ENCODE measurements at regions not wholly inside any gene's neighbourhood (a gene's known extent, or its start where the extent isn't known, plus 50 kb on each side); places are given as distances from the start of the nearest gene placed in this dataset.

GRCh38 chr15:62912808-62913207, 129.7 kb upstream of the TPM1 start:
- Histone ChIP-seq H3K4me3 (no peak overlapping the region), H3K27ac (no peak overlapping the region)

GRCh38 chr15:62913246-62913645, 129.3 kb upstream of the TPM1 start:
- Histone ChIP-seq H3K4me3 (no peak overlapping the region), H3K27ac (no peak overlapping the region)

- Histone ChIP-seq H3K27ac (no peak overlapping the region), H3K4me3 (no peak overlapping the region)
Measured at GRCh38 chr15:62914461-62915079, 128.0 kb upstream of the TPM1 start.

- Histone ChIP-seq H3K27ac (peak overlapping the region in 5 of 21 experiments; percentile 5 to 57 (median 8)), H3K4me3 (no peak overlapping the region)
Measured at GRCh38 chr15:62920682-62921502, 121.7 kb upstream of the TPM1 start.

- H3K27ac ChIP-seq: peak overlapping the region in 1 of 21 experiments; percentile 22
Measured at GRCh38 chr15:62922514-62922913, 120.0 kb upstream of the TPM1 start.

GRCh38 chr15:62925875-62926274, 116.7 kb upstream of the TPM1 start:
- no peak overlapping the region for H3K4me3 ChIP-seq
- no peak overlapping the region for H3K27ac ChIP-seq

More at GRCh38 chr15:62922514-62922913, 120.0 kb upstream of the TPM1 start:
- no peak overlapping the region for H3K4me3 ChIP-seq

GRCh38 chr15:62927196-62927595, 115.4 kb upstream of the TPM1 start:
- Histone ChIP-seq H3K4me3 (no peak overlapping the region), H3K27ac (no peak overlapping the region)

GRCh38 chr15:62927836-62928235, 114.7 kb upstream of the TPM1 start:
- H3K4me3 ChIP-seq: no peak overlapping the region
- H3K27ac ChIP-seq: no peak overlapping the region

GRCh38 chr15:62928242-62928999, 114.1 kb upstream of the TPM1 start:
- Histone ChIP-seq H3K4me3 (no peak overlapping the region), H3K27ac (peak overlapping the region in 6 of 21 experiments; percentile 16 to 42 (median 24))

- peak overlapping the region in 6 of 21 experiments; percentile 16 to 42 (median 24) for H3K27ac ChIP-seq
- no peak overlapping the region for H3K4me3 ChIP-seq
Measured at GRCh38 chr15:62929000-62929357, 113.6 kb upstream of the TPM1 start.

- Histone ChIP-seq H3K27ac (no peak overlapping the region), H3K4me3 (no peak overlapping the region)
Measured at GRCh38 chr15:62931650-62932049, 110.9 kb upstream of the TPM1 start.

- Histone ChIP-seq H3K27ac (no peak overlapping the region), H3K4me3 (no peak overlapping the region)
Measured at GRCh38 chr15:62932436-62932835, 110.1 kb upstream of the TPM1 start.

GRCh38 chr15:62933386-62933785, 109.2 kb upstream of the TPM1 start:
- Histone ChIP-seq H3K27ac (no peak overlapping the region), H3K4me3 (no peak overlapping the region)

- Histone ChIP-seq H3K4me3 (no peak overlapping the region), H3K27ac (no peak overlapping the region)
Measured at GRCh38 chr15:62934236-62934971, 108.1 kb upstream of the TPM1 start.

GRCh38 chr15:62935300-62936081, 107.1 kb upstream of the TPM1 start:
- Histone ChIP-seq H3K4me3 (no peak overlapping the region), H3K27ac (no peak overlapping the region)

- H3K4me3 ChIP-seq: no peak overlapping the region
- no peak overlapping the region for H3K27ac ChIP-seq
Measured at GRCh38 chr15:62938825-62939224, 103.7 kb upstream of the TPM1 start.

GRCh38 chr15:62940093-62940754, 102.3 kb upstream of the TPM1 start:
- Histone ChIP-seq H3K4me3 (no peak overlapping the region), H3K27ac (peak overlapping the region in 15 of 21 experiments; percentile 15 to 78 (median 50))

GRCh38 chr15:62940755-62941361, 101.7 kb upstream of the TPM1 start:
- no peak overlapping the region for H3K4me3 ChIP-seq
- peak overlapping the region in 17 of 21 experiments; percentile 16 to 78 (median 61) for H3K27ac ChIP-seq
